Lung (tissue), 11 donors: ENCODE measurements at regions not wholly inside any gene's neighbourhood (a gene's known extent, or its start where the extent isn't known, plus 50 kb on each side); places are given as distances from the start of the nearest gene placed in this dataset.

ENCODE experiments used
- ATAC-seq: fragments of 200-7000 bp; cut with Tn5 transposase; one replicate; pipeline ENCODE4 v1.9.1; 2020; ENCODE audit warnings: moderate number of reproducible peaks; ENCODE audit not compliant: insufficient read depth, low FRiP score
- DNase-seq, 3 donors: peaks; one replicate each; pipeline ENCODE4 v3.0.0-alpha.2; 2013 to 2017
- H3K27ac ChIP-seq, 2 donors: one replicate each; pipeline ENCODE4 v1.5.1; 2013; ENCODE audit warnings: mild to moderate bottlenecking in 2 of 2, moderate library complexity in 2 of 2, control low read depth in 1 of 2, inconsistent platforms in 1 of 2, low read depth in 1 of 2, low read length in 1 of 2
- H3K27me3 ChIP-seq, 3 donors: one replicate each; pipeline ENCODE4 v1.5.1; 2013; ENCODE audit warnings: low read length in 2 of 3; ENCODE audit not compliant: control insufficient read depth in 3 of 3, insufficient read depth in 3 of 3
- H3K36me3 ChIP-seq, 4 donors: one replicate each; pipeline ENCODE4 v1.5.1; 2013; ENCODE audit warnings: low read length in 4 of 4, mild to moderate bottlenecking in 1 of 4, moderate library complexity in 1 of 4; ENCODE audit not compliant: control insufficient read depth in 4 of 4, insufficient read depth in 4 of 4
- H3K4me1 ChIP-seq, 5 donors: one replicate each; pipeline ENCODE4 v1.5.1; 2013; ENCODE audit warnings: low read length in 5 of 5, mild to moderate bottlenecking in 2 of 5, moderate library complexity in 1 of 5; ENCODE audit not compliant: control insufficient read depth in 5 of 5, insufficient read depth in 5 of 5
- H3K4me3 ChIP-seq: one replicate; pipeline ENCODE4 v1.5.1; 2013; ENCODE audit warnings: mild to moderate bottlenecking, control low read depth, moderate library complexity
- H3K9ac ChIP-seq, 2 donors: one replicate each; pipeline ENCODE4 v1.5.1; 2013; ENCODE audit warnings: low read length in 2 of 2, control low read depth in 1 of 2; ENCODE audit not compliant: insufficient read depth in 1 of 2
- H3K9me3 ChIP-seq, 4 donors: one replicate each; pipeline ENCODE4 v1.5.1; 2013; ENCODE audit warnings: low read length in 3 of 4, mild to moderate bottlenecking in 1 of 4, moderate library complexity in 1 of 4; ENCODE audit not compliant: control insufficient read depth in 4 of 4, insufficient read depth in 3 of 4
- WGBS, 2 donors: extraction: QIAGEN DNeasy Blood & Tissue Kit; methylation state at CpG; one replicate each; pipeline ENCODE4 v1.1.7; 2013; 5-methylcytosine and 5-hydroxymethylcytosine counted together
- TF ChIP-seq, protein P1 (sequence below): IDR thresholded peaks from 2 replicates; pipeline ENCODE4 v1.5.1; 2012; ENCODE audit warnings: mild to moderate bottlenecking; ENCODE audit errors: control extremely low read depth, extremely low read depth
- donor health status: control.
- donor health status: control.
- donor health status: Bipolar disorder and iron deficiency.
- donor health status: healthy.
- donor health status: DM: yes; HTN: yes; CAD: no.

DNA sequence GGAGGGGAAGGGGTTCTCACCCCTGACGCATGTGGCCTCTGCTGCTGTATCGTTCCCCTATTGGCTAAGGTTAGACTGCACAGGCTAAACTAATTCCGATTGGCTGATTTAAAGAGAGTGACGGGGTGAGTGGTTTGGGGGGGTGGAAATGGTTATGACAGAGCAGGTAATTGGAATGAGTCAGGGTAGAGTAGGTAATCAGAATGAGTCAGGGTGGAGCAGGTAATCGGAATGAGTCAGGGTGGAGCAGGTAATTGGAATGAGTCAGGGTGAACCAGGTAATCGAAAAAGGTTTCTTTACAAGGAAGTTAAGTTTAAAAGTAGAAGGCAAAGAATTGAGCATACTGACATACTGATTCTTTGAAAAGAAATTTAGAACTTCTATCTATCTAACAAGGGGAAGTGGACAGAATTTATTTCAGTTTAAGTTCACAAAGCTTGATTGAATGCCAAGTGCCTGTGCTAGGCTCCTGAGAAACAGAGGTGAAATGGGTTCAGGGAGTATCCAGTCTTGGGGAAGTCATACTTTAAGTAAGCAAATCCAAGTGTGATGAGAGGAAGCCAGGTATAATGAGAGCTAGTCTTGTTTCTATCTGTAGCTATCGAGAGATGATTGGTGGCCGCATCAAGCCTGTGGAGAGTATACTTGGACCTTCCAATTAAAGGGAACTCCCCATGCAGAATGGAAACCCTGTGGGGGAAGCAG, 58.0 kb downstream of the C11orf91 start:
- ATAC-seq (no peak), DNase-seq (no peak)
- H3K9ac ChIP-seq: no peak overlapping the region
- H3K4me3 ChIP-seq: no peak overlapping the region
- H3K27me3 ChIP-seq: no peaks in the 10 kb centered on the region
- H3K36me3 ChIP-seq: no peaks in the 10 kb centered on the region
- no peaks in the 10 kb centered on the region for H3K9me3 ChIP-seq
- peaks cover 0 to 3% (median 0%) of the 10 kb centered on the region in 5 donors for H3K4me1 ChIP-seq
- 88 to 93% methylated on average over 8 of the region's 8 CpGs for WGBS, 2 donors
- H3K27ac ChIP-seq: no peak overlapping the region
- TF ChIP-seq, protein P1, sequence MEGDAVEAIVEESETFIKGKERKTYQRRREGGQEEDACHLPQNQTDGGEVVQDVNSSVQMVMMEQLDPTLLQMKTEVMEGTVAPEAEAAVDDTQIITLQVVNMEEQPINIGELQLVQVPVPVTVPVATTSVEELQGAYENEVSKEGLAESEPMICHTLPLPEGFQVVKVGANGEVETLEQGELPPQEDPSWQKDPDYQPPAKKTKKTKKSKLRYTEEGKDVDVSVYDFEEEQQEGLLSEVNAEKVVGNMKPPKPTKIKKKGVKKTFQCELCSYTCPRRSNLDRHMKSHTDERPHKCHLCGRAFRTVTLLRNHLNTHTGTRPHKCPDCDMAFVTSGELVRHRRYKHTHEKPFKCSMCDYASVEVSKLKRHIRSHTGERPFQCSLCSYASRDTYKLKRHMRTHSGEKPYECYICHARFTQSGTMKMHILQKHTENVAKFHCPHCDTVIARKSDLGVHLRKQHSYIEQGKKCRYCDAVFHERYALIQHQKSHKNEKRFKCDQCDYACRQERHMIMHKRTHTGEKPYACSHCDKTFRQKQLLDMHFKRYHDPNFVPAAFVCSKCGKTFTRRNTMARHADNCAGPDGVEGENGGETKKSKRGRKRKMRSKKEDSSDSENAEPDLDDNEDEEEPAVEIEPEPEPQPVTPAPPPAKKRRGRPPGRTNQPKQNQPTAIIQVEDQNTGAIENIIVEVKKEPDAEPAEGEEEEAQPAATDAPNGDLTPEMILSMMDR: no peak

DNA sequence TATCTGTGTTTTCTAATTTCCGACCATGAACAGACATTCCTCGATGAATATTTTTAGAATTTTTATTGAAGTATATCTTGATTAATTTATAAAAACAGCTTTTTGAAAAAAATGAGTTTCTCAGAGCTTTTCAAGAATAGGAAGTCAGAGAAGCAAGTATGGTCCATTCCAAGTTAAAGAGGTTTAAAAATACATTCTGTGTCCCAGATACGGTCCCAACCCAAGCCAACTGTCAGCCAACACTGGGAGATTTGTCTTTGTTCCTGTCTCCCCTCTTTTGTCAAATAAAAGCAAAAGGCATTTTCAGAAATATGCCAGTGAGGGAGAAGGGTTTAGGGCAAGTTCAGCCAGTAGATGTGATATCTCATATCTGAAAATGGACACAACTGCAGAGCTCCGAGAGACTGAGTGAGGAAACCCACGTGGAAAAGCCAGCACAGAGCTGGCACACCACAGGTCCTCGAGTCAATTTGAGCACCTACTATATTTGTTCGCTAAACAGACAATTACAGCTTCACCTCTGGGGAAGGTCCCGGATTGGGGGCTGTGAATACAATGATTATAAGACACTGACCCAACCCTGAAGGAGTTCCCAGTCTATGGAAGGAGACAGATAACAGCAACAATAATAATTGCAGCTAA, 59.8 kb downstream of the C11orf91 start:
- no peak overlapping the region for H3K9ac ChIP-seq
- no peaks in the 10 kb centered on the region for H3K36me3 ChIP-seq
- 49 to 84% methylated on average over 8 of the region's 8 CpGs for WGBS, 2 donors
- TF ChIP-seq, protein P1: no peak
- H3K9me3 ChIP-seq: peaks cover 0 to 1% (median 0%) of the 10 kb centered on the region in 4 donors
- no peaks in the 10 kb centered on the region for H3K27me3 ChIP-seq
- DNase-seq: no peak
- no peak for ATAC-seq
- H3K4me1 ChIP-seq: peaks cover 0 to 3% (median 0%) of the 10 kb centered on the region in 5 donors
- H3K4me3 ChIP-seq: no peak overlapping the region
- no peak overlapping the region for H3K27ac ChIP-seq

DNA sequence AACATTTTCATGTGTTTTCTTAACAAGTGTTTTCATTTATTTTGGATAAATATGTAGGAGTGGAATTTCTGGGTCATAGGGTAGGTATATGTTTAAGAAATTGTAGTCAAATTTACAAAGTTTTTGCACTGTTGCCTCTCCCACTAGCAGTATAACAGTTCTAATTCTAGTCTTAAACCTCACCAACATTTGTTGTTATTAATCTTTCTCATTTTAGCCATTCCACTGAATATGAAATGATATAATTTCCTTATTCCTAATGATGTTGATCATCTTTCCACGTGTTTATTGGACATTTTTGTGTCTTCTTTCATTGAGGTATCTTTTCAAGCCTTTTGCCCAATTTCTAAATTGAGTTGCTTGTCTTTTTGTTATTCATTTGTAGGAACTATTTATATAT, 62.0 kb downstream of the C11orf91 start:
- TF ChIP-seq, protein P1: no peak
- no peak for DNase-seq
- no peaks in the 10 kb centered on the region for H3K27me3 ChIP-seq
- ATAC-seq: no peak
- H3K36me3 ChIP-seq: no peaks in the 10 kb centered on the region
- H3K9ac ChIP-seq: no peak overlapping the region
- WGBS, 2 donors: 34 to 45% methylated on average over 1 of the region's 1 CpG
- no peak overlapping the region for H3K4me3 ChIP-seq
- H3K4me1 ChIP-seq: peaks cover 0 to 5% (median 0%) of the 10 kb centered on the region in 5 donors
- H3K27ac ChIP-seq: no peak overlapping the region
- peaks cover 0 to 1% (median 0%) of the 10 kb centered on the region in 4 donors for H3K9me3 ChIP-seq
